HepG2 (cell line): ENCODE measurements at regions not wholly inside any gene's neighbourhood (a gene's known extent, or its start where the extent isn't known, plus 50 kb on each side); places are given as distances from the start of the nearest gene placed in this dataset.
"Not testable (repeated sequence)": the region's sequence is repeated elsewhere in the genome, so short reads cannot be mapped to it uniquely, and the experiment has no call there.

Experiments used
- NCOA1 ChIP-seq: sonication (generic); formaldehyde crosslinking; IDR thresholded peaks from 2 replicates; pipeline ENCODE4 v1.9.0; 2021; ENCODE audit warnings: missing genetic modification reagents
- NFE2L1 ChIP-seq: sonication (generic); formaldehyde crosslinking; IDR thresholded peaks from 2 replicates; pipeline ENCODE4 v1.4.0; 2020; ENCODE audit warnings: missing genetic modification reagents, mild to moderate bottlenecking, borderline replicate concordance
- NFYB ChIP-seq: sonication (generic); formaldehyde crosslinking; IDR thresholded peaks from 2 replicates; pipeline ENCODE4 v1.4.0; 2020; ENCODE audit warnings: missing genetic modification reagents
- PCBP2 ChIP-seq: fragments of 200-400 bp; formaldehyde crosslinking; optimal IDR thresholded peaks from 2 replicates; pipeline ENCODE3; 2018; ENCODE audit warnings: low read length, low read depth; ENCODE audit not compliant: poor library complexity, severe bottlenecking
- POLR2A ChIP-seq, 2 experiments: IDR thresholded peaks; 2 replicates each; pipeline ENCODE4 v1.6.1; 2011; ENCODE audit warnings: low read depth in 2 of 2, low read length in 2 of 2, mild to moderate bottlenecking in 1 of 2, moderate library complexity in 1 of 2; ENCODE audit not compliant: insufficient read depth in 1 of 2
- SAFB2 ChIP-seq: sonication (generic); formaldehyde crosslinking; IDR thresholded peaks from 2 replicates; pipeline ENCODE4 v1.5.1; 2020; ENCODE audit warnings: missing genetic modification reagents, low read depth, mild to moderate bottlenecking, borderline replicate concordance
- STAT5B ChIP-seq: sonication (generic); formaldehyde crosslinking; IDR thresholded peaks from 2 replicates; pipeline ENCODE4 v1.4.0; 2020; ENCODE audit warnings: missing genetic modification reagents
- TARDBP ChIP-seq: sonication (generic); formaldehyde crosslinking; IDR thresholded peaks from 2 replicates; pipeline ENCODE4 v1.8.0; 2022; ENCODE audit warnings: mild to moderate bottlenecking, missing genetic modification reagents
- TOE1 ChIP-seq: sonication (generic); formaldehyde crosslinking; IDR thresholded peaks from 2 replicates; pipeline ENCODE4 v1.4.0; 2020; ENCODE audit warnings: mild to moderate bottlenecking, missing genetic modification reagents
- ZNF205 ChIP-seq: IDR thresholded peaks from 2 replicates; pipeline ENCODE4 v1.6.1; 2018; ENCODE audit warnings: missing biosample characterization, missing genetic modification reagents
- ZNF501 ChIP-seq: sonication (generic); formaldehyde crosslinking; IDR thresholded peaks from 2 replicates; pipeline ENCODE4 v1.5.1; 2020; ENCODE audit warnings: mild to moderate bottlenecking, moderate library complexity, missing genetic modification reagents
- TF ChIP-seq, protein P1 (sequence below), 2 experiments: IDR thresholded peaks; 2 replicates each; pipeline ENCODE4 v1.6.1; 2011 to 2012; ENCODE audit warnings: low read length in 2 of 2, borderline replicate concordance in 1 of 2, low read depth in 1 of 2, mild to moderate bottlenecking in 1 of 2, moderate library complexity in 1 of 2
- TF ChIP-seq, protein P2 (sequence below): sonication (generic); formaldehyde crosslinking; IDR thresholded peaks from 2 replicates; pipeline ENCODE4 v1.5.0; 2020; ENCODE audit warnings: mild to moderate bottlenecking, missing genetic modification reagents, borderline replicate concordance

DNA sequence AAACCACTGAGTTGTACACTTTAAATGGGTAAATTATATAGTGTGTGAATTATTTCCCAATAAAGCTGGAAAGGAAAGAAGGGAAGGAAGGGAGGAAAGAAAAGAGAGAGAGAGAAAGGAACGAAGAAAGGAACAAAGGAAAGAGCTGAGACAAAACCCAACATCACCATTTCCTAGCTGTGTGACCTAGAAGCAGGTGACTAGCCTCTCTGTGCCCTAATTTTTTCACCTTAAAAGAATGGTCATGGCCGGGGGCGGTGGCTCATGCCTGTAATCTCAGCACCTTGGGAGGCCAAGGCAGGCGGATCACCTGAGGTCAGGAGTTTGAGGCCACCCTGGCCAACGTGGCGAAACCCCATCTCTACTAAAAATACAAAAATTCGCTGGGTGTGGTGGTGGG lies 155.8 kb downstream of the C16orf95 start:
- not testable (repeated sequence) for TF ChIP-seq PCBP2; SAFB2 (CRISPR knock-in tag); NFYB (CRISPR knock-in tag); NCOA1 (CRISPR knock-in tag); ZNF205 (CRISPR knock-in tag); TARDBP (CRISPR knock-in tag); NFE2L1 (CRISPR knock-in tag); POLR2A (IDR thresholded peaks at IDR 0.05; ENCODE audit: insufficient read depth in 1 of 2, low read depth in 2 of 2, low read length in 2 of 2); ZNF501 (CRISPR knock-in tag); TOE1 (CRISPR knock-in tag); STAT5B (CRISPR knock-in tag)
- TF ChIP-seq, protein P1, sequence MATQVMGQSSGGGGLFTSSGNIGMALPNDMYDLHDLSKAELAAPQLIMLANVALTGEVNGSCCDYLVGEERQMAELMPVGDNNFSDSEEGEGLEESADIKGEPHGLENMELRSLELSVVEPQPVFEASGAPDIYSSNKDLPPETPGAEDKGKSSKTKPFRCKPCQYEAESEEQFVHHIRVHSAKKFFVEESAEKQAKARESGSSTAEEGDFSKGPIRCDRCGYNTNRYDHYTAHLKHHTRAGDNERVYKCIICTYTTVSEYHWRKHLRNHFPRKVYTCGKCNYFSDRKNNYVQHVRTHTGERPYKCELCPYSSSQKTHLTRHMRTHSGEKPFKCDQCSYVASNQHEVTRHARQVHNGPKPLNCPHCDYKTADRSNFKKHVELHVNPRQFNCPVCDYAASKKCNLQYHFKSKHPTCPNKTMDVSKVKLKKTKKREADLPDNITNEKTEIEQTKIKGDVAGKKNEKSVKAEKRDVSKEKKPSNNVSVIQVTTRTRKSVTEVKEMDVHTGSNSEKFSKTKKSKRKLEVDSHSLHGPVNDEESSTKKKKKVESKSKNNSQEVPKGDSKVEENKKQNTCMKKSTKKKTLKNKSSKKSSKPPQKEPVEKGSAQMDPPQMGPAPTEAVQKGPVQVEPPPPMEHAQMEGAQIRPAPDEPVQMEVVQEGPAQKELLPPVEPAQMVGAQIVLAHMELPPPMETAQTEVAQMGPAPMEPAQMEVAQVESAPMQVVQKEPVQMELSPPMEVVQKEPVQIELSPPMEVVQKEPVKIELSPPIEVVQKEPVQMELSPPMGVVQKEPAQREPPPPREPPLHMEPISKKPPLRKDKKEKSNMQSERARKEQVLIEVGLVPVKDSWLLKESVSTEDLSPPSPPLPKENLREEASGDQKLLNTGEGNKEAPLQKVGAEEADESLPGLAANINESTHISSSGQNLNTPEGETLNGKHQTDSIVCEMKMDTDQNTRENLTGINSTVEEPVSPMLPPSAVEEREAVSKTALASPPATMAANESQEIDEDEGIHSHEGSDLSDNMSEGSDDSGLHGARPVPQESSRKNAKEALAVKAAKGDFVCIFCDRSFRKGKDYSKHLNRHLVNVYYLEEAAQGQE (IDR thresholded peaks at IDR 0.05; ENCODE audit: borderline replicate concordance in 1 of 2, low read depth in 1 of 2, low read length in 2 of 2), result not testable (repeated sequence)
- TF ChIP-seq, protein P2, sequence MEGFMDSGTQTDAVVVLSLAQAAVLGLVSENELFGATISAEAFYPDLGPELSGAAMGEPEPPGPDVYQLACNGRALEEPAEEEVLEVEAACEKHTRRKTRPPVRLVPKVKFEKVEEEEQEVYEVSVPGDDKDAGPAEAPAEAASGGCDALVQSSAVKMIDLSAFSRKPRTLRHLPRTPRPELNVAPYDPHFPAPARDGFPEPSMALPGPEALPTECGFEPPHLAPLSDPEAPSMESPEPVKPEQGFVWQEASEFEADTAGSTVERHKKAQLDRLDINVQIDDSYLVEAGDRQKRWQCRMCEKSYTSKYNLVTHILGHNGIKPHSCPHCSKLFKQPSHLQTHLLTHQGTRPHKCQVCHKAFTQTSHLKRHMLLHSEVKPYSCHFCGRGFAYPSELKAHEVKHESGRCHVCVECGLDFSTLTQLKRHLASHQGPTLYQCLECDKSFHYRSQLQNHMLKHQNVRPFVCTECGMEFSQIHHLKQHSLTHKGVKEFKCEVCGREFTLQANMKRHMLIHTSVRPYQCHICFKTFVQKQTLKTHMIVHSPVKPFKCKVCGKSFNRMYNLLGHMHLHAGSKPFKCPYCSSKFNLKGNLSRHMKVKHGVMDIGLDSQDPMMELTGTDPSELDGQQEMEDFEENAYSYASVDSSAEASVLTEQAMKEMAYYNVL (CRISPR knock-in tag), result not testable (repeated sequence)
